HG03469 (cell line): ENCODE measurements at regions not wholly inside any gene's neighbourhood (a gene's known extent, or its start where the extent isn't known, plus 50 kb on each side); places are given as distances from the start of the nearest gene placed in this dataset.
A peak's percentile ranks its signal among the peaks of the same experiment; 100 is the strongest.
"Not testable (repeated sequence)": the region's sequence is repeated elsewhere in the genome, so short reads cannot be mapped to it uniquely, and the experiment has no call there.

Source experiments
- ATAC-seq: cut with Tn5 transposase; IDR thresholded peaks from one replicate; pipeline ENCODE4 v1.9.1; 2021; ENCODE audit warnings: mild to moderate bottlenecking, moderate library complexity, moderate number of reproducible peaks; ENCODE audit not compliant: unreplicated experiment

DNA sequence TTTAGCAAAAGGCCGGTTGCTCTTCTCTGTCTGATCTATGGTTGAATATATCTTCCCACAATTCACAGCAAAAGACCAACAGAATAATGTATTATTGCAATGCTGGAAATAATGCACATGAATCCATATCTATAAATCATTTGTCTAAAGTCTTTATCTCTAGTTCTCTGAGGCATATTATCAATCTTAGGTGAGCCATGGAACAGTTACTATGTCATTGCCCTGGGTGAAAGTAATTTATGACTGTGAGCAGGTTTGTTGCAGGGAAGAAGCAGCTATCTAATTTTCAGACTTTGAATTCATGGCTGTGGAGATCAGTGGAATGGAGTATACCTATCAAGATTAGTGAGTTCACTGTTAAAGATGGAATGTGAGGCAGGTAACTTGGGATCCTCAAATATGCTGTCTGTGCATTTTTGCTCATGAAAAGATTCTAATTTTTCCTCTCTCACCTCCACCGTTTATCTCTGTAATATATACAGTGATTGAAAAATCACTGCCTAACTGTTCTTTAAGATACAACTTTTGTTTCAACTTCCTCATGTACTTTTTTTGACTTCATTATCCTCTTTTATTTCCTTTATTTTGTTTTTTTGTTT is 256.8 kb upstream of the ARSJ start:
- ATAC-seq: no peak

- no peak for ATAC-seq
Observed at GRCh38 chr4:114237997-114238396, 258.6 kb upstream of the ARSJ start.

GRCh38 chr4:114249561-114249960 is 270.1 kb upstream of the ARSJ start:
- ATAC-seq: no peak

DNA sequence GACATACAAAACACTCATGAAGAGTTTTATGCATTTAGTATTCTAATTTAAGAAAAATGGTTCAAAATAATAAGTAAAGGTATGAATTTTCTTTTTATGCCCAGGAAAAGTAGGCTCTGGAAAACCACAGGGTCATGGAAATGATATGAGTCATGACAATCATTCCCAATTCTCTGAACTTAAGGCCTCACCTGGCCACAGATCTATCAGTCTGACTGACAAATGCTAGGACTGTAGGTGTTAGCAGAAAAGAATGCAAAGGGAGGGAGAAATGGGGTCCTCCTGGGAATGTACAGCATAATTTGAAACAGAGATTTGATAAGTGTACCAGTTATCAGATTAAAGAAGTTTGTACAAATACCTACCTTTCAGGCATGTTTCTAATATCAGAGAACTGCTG is 270.5 kb upstream of the ARSJ start:
- ATAC-seq: no peak

DNA sequence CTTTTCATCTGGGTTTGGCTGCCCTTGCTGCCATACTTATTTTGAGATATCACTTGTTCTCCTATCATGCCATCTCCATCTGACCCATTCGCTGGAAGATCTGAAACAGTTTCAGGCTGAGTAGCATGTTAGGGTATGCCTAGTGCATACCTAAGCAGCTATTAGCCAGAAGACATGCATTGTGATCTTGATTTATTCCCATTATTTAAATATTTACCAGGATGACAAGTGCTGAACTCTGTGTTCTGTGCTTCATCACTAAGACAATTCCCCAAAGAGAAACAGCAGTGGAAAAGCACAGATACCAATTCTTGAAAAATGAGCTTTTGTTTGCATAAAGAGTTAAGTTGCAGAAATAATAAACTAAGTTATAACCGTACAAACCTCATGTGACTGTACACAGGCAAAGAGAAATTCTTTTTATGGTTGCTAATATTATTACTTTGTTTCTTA is 271.0 kb upstream of the ARSJ start:
- no peak for ATAC-seq

DNA sequence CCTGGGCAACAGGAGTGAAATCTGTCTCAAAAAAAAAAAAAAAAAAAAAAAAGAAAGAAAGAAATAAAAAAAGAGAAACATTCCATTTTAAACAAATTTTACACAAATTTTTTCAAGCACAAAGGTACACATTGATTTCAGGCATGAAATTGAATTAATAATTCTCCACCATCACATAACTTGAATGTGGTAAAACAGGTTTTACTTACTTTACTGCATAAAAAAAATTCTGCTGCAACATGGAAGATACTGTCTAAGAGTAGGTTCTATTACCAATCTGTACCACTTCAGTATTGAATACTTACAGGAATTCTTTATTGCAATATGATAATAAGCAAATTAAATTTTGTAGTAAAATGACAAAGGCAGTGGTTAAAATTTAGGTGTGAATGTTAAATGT is 271.6 kb upstream of the ARSJ start:
- ATAC-seq: no peak

DNA sequence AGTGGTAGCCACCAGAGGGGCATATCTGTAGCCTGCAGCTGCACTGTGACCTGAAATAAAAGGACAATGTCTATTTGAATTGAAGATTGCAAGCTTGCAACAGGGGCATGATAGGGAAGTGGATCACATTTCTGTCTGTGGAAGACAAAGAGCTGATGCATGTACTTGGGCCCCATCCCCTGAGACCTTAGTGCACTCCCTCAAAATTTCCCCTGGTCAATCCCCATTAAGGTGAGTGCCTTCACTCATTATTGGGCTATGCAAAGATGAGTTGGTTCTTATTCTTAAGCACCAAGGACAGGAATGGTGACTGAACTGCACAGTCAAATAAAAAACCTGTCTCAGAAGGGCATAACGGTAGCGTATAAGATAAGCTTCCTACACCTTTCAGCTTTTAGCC is 273.1 kb upstream of the ARSJ start:
- ATAC-seq: no peak

DNA sequence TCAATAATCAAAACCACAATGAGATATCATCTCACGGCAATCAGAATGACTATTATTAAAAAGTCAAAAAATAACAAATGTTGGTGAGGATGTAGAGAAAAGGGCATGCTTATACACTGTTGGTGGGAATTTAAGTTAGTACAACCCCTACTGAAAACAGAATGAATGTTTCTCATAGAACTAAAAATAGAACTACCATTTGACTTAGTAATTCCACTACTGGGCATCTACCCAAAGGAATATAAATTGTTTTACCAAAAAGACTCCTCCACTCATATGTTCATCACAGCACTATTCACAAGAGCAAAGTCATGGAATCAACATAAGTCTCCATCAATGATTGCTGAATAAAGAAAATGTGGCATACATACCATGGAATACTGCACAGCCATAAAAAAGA is 278.1 kb upstream of the ARSJ start:
- ATAC-seq: no peak

DNA sequence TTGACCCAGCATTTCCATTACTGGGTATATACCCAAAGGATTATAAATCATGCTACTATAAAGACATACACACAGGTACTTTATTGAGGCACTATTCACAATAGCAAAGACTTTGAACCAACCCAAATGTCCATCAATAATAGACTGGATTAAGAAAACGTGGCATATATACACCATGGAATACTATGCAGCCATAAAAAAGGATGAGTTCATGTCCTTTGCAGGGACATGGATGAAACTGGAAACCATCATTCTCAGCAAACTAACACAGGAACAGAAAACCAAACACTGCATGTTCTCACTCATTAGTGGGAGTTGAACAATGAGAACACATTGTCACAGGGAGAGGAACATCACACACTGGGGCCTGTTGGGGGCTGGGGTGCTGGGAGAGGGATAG is 283.0 kb upstream of the ARSJ start:
- ATAC-seq: not testable (repeated sequence)

GRCh38 chr4:114263233-114263632 is 283.8 kb upstream of the ARSJ start:
- no peak for ATAC-seq

DNA sequence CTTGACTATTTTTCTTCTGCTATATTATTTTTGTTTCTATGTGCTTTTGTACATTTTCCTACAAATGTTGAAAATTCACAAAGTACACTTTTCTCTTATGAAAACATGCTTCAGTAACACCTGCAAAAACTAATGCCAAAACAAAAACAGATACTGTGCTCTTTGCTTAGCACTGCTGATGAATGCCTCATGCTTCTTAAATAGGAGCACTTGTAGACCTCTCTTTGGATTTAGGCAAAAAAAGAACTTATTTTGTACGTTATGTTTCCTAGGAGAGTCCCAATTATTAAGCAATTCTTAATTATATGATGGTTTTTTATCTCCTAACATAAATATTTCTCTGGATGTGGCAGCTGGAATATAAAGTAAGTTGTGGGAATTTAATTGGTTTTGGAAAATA is 285.0 kb upstream of the ARSJ start:
- no peak for ATAC-seq

GRCh38 chr4:114264877-114265291 is 285.4 kb upstream of the ARSJ start:
- no peak for ATAC-seq

- no peak for ATAC-seq
Observed at GRCh38 chr4:114265342-114265741, 285.9 kb upstream of the ARSJ start.

GRCh38 chr4:114267976-114268375 is 288.5 kb upstream of the ARSJ start:
- no peak for ATAC-seq

- no peak for ATAC-seq
Observed at GRCh38 chr4:114271031-114271430, 291.6 kb upstream of the ARSJ start.

GRCh38 chr4:114272226-114272625 is 292.8 kb upstream of the ARSJ start:
- ATAC-seq: no peak

GRCh38 chr4:114273238-114273637 is 293.8 kb upstream of the ARSJ start:
- ATAC-seq: no peak

DNA sequence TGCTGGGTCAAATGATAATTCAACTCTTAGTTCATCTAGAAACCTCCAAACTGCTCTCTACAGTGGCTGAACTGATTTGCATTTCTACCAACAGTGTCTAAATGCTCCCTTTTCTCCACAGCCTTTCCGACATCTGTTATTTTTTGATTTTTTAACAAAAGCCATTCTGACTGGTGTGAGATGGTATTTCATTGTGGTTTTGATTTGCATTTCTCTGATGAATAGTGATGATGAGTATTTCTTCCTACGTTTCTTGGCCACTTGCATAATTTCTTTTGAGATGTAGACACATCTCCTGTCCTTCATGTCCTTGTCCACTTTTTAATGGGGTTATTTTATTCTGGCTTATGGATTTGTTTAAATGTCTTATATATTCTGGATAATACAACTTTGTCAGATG is 298.2 kb upstream of the ARSJ start:
- no peak for ATAC-seq

DNA sequence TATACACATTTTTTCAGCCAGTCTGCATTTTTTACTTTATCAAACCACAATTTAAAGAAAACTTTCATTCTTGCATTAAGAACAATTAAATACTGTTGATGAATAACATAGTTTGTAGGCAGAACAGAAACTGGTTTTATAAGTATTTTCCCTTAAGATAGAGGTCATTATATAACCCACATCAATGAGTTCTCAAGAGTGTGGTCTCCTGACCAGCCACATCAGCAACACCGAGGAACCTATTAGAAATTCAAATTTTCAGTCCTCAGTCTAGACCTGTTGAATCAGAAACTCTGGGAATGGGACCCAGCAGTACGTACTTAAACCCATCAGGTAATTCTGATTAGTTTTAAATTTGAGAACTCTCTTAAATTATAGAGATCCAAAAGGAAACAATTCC is 299.6 kb upstream of the ARSJ start:
- no peak for ATAC-seq

DNA sequence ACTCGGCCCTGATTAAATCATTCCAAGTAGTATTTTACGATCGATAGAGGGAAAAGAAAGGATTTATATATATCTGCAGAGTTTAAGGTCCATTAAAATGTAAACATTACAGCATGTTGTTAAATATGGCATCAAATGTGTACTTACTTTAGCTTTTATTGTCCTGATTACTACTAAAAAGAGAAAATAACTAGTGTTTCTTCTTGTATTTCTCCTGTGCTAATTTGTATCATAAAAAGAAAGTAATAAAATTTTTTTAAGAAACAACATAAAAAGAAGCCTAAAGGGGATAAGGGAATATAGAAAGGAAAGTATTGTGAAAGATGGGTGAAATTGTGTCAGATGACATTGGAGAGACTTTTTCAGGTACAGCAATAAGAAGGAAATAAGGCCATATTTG is 300.3 kb upstream of the ARSJ start:
- no peak for ATAC-seq

- ATAC-seq: no peak
Observed at GRCh38 chr4:114280645-114281044, 301.2 kb upstream of the ARSJ start.

DNA sequence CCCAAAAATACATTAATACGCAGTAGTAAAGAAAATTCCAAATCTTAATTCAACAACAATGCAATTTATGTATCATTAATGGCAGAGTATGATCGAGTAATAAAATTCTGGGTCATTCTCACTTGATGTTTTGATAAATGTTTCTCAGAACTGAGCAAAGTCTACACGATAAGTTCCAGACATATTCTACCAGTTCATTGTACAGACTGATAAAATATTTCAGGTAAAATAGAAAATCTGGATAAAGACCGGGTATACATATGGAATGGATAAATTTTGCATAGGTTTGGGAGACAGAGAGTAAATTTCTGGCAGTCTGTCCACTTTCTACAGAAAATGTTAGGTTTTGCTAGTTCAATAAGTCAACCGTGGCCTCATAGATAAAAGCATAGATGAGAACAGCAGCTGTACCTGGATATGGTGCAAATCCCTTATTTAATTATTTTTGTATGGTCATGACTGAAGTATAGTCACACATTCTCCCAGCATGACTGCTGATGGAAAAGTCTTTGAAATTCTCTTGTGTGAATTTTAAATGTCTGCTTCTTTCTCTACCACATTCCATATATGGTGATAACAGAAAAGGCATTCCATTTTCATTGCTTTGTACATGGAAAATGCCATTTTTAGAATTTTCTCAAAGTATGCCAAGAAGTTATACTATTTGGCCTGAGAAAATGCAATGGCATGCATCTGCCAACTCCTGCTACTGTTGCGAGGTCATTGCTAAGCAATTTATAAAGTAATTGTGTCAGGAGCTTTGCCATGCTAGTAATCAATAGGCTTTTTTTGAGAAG is 301.9 kb upstream of the ARSJ start:
- ATAC-seq: no peak

- peak; percentile 64 for ATAC-seq
Observed at GRCh38 chr4:114282937-114283336, 303.5 kb upstream of the ARSJ start.
